ENCODE measurements at regions not wholly inside any gene's neighbourhood (a gene's known extent, or its start where the extent isn't known, plus 50 kb on each side); places are given as distances from the start of the nearest gene placed in this dataset.
"Not testable (repeated sequence)": the region's sequence is repeated elsewhere in the genome, so short reads cannot be mapped to it uniquely, and the experiment has no call there.

- H3K9me3 ChIP-seq (ENCODE audit: insufficient read depth, low read depth, low read length) = no peaks in the 10 kb centered on the region
- no peaks in the 10 kb centered on the region for H3K36me3 ChIP-seq (ENCODE audit: insufficient read depth, low read depth, low read length)
- no peak overlapping the region for H3K27ac ChIP-seq (ENCODE audit: low read length)
- no peaks in the 10 kb centered on the region for H3K4me1 ChIP-seq (ENCODE audit: insufficient read depth, low read length)
- H3K4me3 ChIP-seq (ENCODE audit: low read length) = no peak overlapping the region
- no peak overlapping the region for H3K9ac ChIP-seq (ENCODE audit: low read depth, low read length)
- no peaks in the 10 kb centered on the region for H3K27me3 ChIP-seq (ENCODE audit: insufficient read depth, low read length)
These were observed 258.7 kb upstream of the EXOC2 start for GRCh38 chr6:951399-952181.

GRCh38 chr6:947235-947934 lies 254.4 kb upstream of the EXOC2 start:
- no peaks in the 10 kb centered on the region for H3K36me3 ChIP-seq (ENCODE audit: insufficient read depth, low read depth, low read length)
- no peak overlapping the region for H3K27ac ChIP-seq (ENCODE audit: low read length)

GRCh38 chr6:946546-946945 lies 253.6 kb upstream of the EXOC2 start:
- Histone ChIP-seq H3K4me3 (ENCODE audit: low read length) (no peak overlapping the region), H3K9ac (ENCODE audit: low read depth, low read length) (no peak overlapping the region), H3K9me3 (ENCODE audit: insufficient read depth, low read depth, low read length) (no peaks in the 10 kb centered on the region), H3K36me3 (ENCODE audit: insufficient read depth, low read depth, low read length) (no peaks in the 10 kb centered on the region), H3K27me3 (ENCODE audit: insufficient read depth, low read length) (no peaks in the 10 kb centered on the region), H3K4me1 (ENCODE audit: insufficient read depth, low read length) (no peaks in the 10 kb centered on the region), H3K27ac (ENCODE audit: low read length) (no peak overlapping the region)

More at GRCh38 chr6:947235-947934, 254.4 kb upstream of the EXOC2 start:
- no peaks in the 10 kb centered on the region for H3K4me1 ChIP-seq (ENCODE audit: insufficient read depth, low read length)
- no peak overlapping the region for H3K9ac ChIP-seq (ENCODE audit: low read depth, low read length)
- H3K9me3 ChIP-seq (ENCODE audit: insufficient read depth, low read depth, low read length) = no peaks in the 10 kb centered on the region
- no peaks in the 10 kb centered on the region for H3K27me3 ChIP-seq (ENCODE audit: insufficient read depth, low read length)
- H3K4me3 ChIP-seq (ENCODE audit: low read length) = no peak overlapping the region

- Histone ChIP-seq H3K4me1 (ENCODE audit: insufficient read depth, low read length) (peaks cover 10% of the 10 kb centered on the region; the same call in 1 of the 2 replicates), H3K36me3 (ENCODE audit: insufficient read depth, low read depth, low read length) (no peaks in the 10 kb centered on the region), H3K9me3 (ENCODE audit: insufficient read depth, low read depth, low read length) (no peaks in the 10 kb centered on the region), H3K27ac (ENCODE audit: low read length) (no peak overlapping the region), H3K9ac (ENCODE audit: low read depth, low read length) (no peak overlapping the region), H3K4me3 (ENCODE audit: low read length) (no peak overlapping the region), H3K27me3 (ENCODE audit: insufficient read depth, low read length) (peaks cover 30% of the 10 kb centered on the region; the same call in 1 of the 2 replicates)
These were observed 246.8 kb upstream of the EXOC2 start for GRCh38 chr6:939526-940252.

- H3K27me3 ChIP-seq (ENCODE audit: insufficient read depth, low read length) = peaks cover 32% of the 10 kb centered on the region; the same call in 1 of the 2 replicates
- H3K4me1 ChIP-seq (ENCODE audit: insufficient read depth, low read length) = peaks cover 10% of the 10 kb centered on the region; the same call in 1 of the 2 replicates
- H3K9ac ChIP-seq (ENCODE audit: low read depth, low read length) = no peak overlapping the region
- H3K27ac ChIP-seq (ENCODE audit: low read length) = no peak overlapping the region
- H3K9me3 ChIP-seq (ENCODE audit: insufficient read depth, low read depth, low read length) = no peaks in the 10 kb centered on the region
- no peak overlapping the region for H3K4me3 ChIP-seq (ENCODE audit: low read length)
- H3K36me3 ChIP-seq (ENCODE audit: insufficient read depth, low read depth, low read length) = no peaks in the 10 kb centered on the region
These were observed 246.0 kb upstream of the EXOC2 start for GRCh38 chr6:938916-939315.

- peaks cover 32% of the 10 kb centered on the region; the same call in 1 of the 2 replicates for H3K27me3 ChIP-seq (ENCODE audit: insufficient read depth, low read length)
- no peaks in the 10 kb centered on the region for H3K9me3 ChIP-seq (ENCODE audit: insufficient read depth, low read depth, low read length)
These were observed 245.4 kb upstream of the EXOC2 start for GRCh38 chr6:938271-938905.

GRCh38 chr6:935582-935981 lies 242.6 kb upstream of the EXOC2 start:
- no peaks in the 10 kb centered on the region for H3K9me3 ChIP-seq (ENCODE audit: insufficient read depth, low read depth, low read length)
- peaks cover 10% of the 10 kb centered on the region; the same call in 1 of the 2 replicates for H3K4me1 ChIP-seq (ENCODE audit: insufficient read depth, low read length)
- H3K36me3 ChIP-seq (ENCODE audit: insufficient read depth, low read depth, low read length) = no peaks in the 10 kb centered on the region
- H3K27ac ChIP-seq (ENCODE audit: low read length) = no peak overlapping the region
- H3K27me3 ChIP-seq (ENCODE audit: insufficient read depth, low read length) = peaks cover 32% of the 10 kb centered on the region; the same call in 1 of the 2 replicates
- H3K9ac ChIP-seq (ENCODE audit: low read depth, low read length) = no peak overlapping the region
- no peak overlapping the region for H3K4me3 ChIP-seq (ENCODE audit: low read length)

More at GRCh38 chr6:938271-938905, 245.4 kb upstream of the EXOC2 start:
- Histone ChIP-seq H3K9ac (ENCODE audit: low read depth, low read length) (no peak overlapping the region), H3K36me3 (ENCODE audit: insufficient read depth, low read depth, low read length) (no peaks in the 10 kb centered on the region), H3K4me3 (ENCODE audit: low read length) (no peak overlapping the region), H3K27ac (ENCODE audit: low read length) (no peak overlapping the region), H3K4me1 (ENCODE audit: insufficient read depth, low read length) (peaks cover 10% of the 10 kb centered on the region; the same call in 1 of the 2 replicates)

GRCh38 chr6:934686-935085 lies 241.7 kb upstream of the EXOC2 start:
- Histone ChIP-seq H3K4me1 (ENCODE audit: insufficient read depth, low read length) (peaks cover 10% of the 10 kb centered on the region; the same call in 1 of the 2 replicates), H3K9me3 (ENCODE audit: insufficient read depth, low read depth, low read length) (no peaks in the 10 kb centered on the region), H3K4me3 (ENCODE audit: low read length) (no peak overlapping the region), H3K27ac (ENCODE audit: low read length) (no peak overlapping the region), H3K36me3 (ENCODE audit: insufficient read depth, low read depth, low read length) (no peaks in the 10 kb centered on the region), H3K27me3 (ENCODE audit: insufficient read depth, low read length) (peaks cover 31% of the 10 kb centered on the region; the same call in 1 of the 2 replicates), H3K9ac (ENCODE audit: low read depth, low read length) (no peak overlapping the region)

- not testable (repeated sequence) for H3K27ac ChIP-seq (ENCODE audit: low read length); H3K36me3 ChIP-seq (ENCODE audit: insufficient read depth, low read depth, low read length); H3K9ac ChIP-seq (ENCODE audit: low read depth, low read length); H3K4me3 ChIP-seq (ENCODE audit: low read length); H3K4me1 ChIP-seq (ENCODE audit: insufficient read depth, low read length); H3K9me3 ChIP-seq (ENCODE audit: insufficient read depth, low read depth, low read length)
- peaks cover 18% of the 10 kb centered on the region; the same call in 1 of the 2 replicates for H3K27me3 ChIP-seq (ENCODE audit: insufficient read depth, low read length)
These were observed 239.0 kb upstream of the EXOC2 start for GRCh38 chr6:931919-932318.

GRCh38 chr6:927157-927556 lies 234.2 kb upstream of the EXOC2 start:
- Histone ChIP-seq H3K9me3 (ENCODE audit: insufficient read depth, low read depth, low read length) (peaks cover 6% of the 10 kb centered on the region; the same call in 1 of the 2 replicates), H3K4me3 (ENCODE audit: low read length) (no peak overlapping the region), H3K9ac (ENCODE audit: low read depth, low read length) (no peak overlapping the region), H3K27me3 (ENCODE audit: insufficient read depth, low read length) (no peaks in the 10 kb centered on the region; the same call in 1 of the 2 replicates), H3K36me3 (ENCODE audit: insufficient read depth, low read depth, low read length) (no peaks in the 10 kb centered on the region), H3K27ac (ENCODE audit: low read length) (no peak overlapping the region), H3K4me1 (ENCODE audit: insufficient read depth, low read length) (no peaks in the 10 kb centered on the region)

- Histone ChIP-seq H3K27ac (ENCODE audit: low read length) (no peak overlapping the region), H3K36me3 (ENCODE audit: insufficient read depth, low read depth, low read length) (no peaks in the 10 kb centered on the region), H3K27me3 (ENCODE audit: insufficient read depth, low read length) (no peaks in the 10 kb centered on the region; the same call in 1 of the 2 replicates), H3K9ac (ENCODE audit: low read depth, low read length) (no peak overlapping the region), H3K9me3 (ENCODE audit: insufficient read depth, low read depth, low read length) (peaks cover 10% of the 10 kb centered on the region; the same call in 1 of the 2 replicates), H3K4me3 (ENCODE audit: low read length) (no peak overlapping the region), H3K4me1 (ENCODE audit: insufficient read depth, low read length) (no peaks in the 10 kb centered on the region)
These were observed 232.8 kb upstream of the EXOC2 start for GRCh38 chr6:925656-926213.

All from iPS-20b (cell line).